ENCODE measurements at regions not wholly inside any gene's neighbourhood (a gene's known extent, or its start where the extent isn't known, plus 50 kb on each side); places are given as distances from the start of the nearest gene placed in this dataset.

- DNase-seq = no peak
These were observed 1403.5 kb upstream of the PABPC4L start for GRCh38 chr4:135605076-135605475.

GRCh38 chr4:135604531-135604930 lies 1402.9 kb upstream of the PABPC4L start:
- DNase-seq = no peak

- no peak for DNase-seq
These were observed 1399.8 kb upstream of the PABPC4L start for GRCh38 chr4:135601351-135601750.

GRCh38 chr4:135598151-135598550 lies 1396.6 kb upstream of the PABPC4L start:
- DNase-seq = no peak

GRCh38 chr4:135594521-135594920 lies 1392.9 kb upstream of the PABPC4L start:
- DNase-seq = no peak

- DNase-seq = no peak
These were observed 1373.5 kb upstream of the PABPC4L start for GRCh38 chr4:135575041-135575440.

GRCh38 chr4:135573251-135573650 lies 1371.7 kb upstream of the PABPC4L start:
- DNase-seq = no peak

- no peak for DNase-seq
These were observed 1362.5 kb upstream of the PABPC4L start for GRCh38 chr4:135564090-135564489.

GRCh38 chr4:135553213-135553612 lies 1351.6 kb upstream of the PABPC4L start:
- DNase-seq = no peak

- DNase-seq = no peak
These were observed 1350.5 kb upstream of the PABPC4L start for GRCh38 chr4:135552131-135552530.

GRCh38 chr4:135548711-135549110 lies 1347.1 kb upstream of the PABPC4L start:
- DNase-seq = no peak

- DNase-seq = no peak
These were observed 1344.2 kb upstream of the PABPC4L start for GRCh38 chr4:135545616-135546317.

- no peak for DNase-seq
These were observed 1337.1 kb upstream of the PABPC4L start for GRCh38 chr4:135538698-135539097.

GRCh38 chr4:135533053-135533452 lies 1331.5 kb upstream of the PABPC4L start:
- no peak for DNase-seq

- DNase-seq = no peak
These were observed 1330.5 kb upstream of the PABPC4L start for GRCh38 chr4:135532132-135532531.

- DNase-seq = no peak
These were observed 1313.7 kb upstream of the PABPC4L start for GRCh38 chr4:135515295-135515694.

- no peak for DNase-seq
These were observed 1309.0 kb upstream of the PABPC4L start for GRCh38 chr4:135510582-135510981.

GRCh38 chr4:135508006-135508714 lies 1306.6 kb upstream of the PABPC4L start:
- no peak for DNase-seq

GRCh38 chr4:135497563-135498152 lies 1296.1 kb upstream of the PABPC4L start:
- DNase-seq = no peak

GRCh38 chr4:135492439-135492838 lies 1290.8 kb upstream of the PABPC4L start:
- no peak for DNase-seq

GRCh38 chr4:135485371-135485770 lies 1283.8 kb upstream of the PABPC4L start:
- DNase-seq = no peak

- DNase-seq = no peak
These were observed 1274.7 kb upstream of the PABPC4L start for GRCh38 chr4:135476272-135476671.

- no peak for DNase-seq
These were observed 1262.7 kb upstream of the PABPC4L start for GRCh38 chr4:135464311-135464710.

Data from nucleus accumbens (tissue), 56 donors.